Activated T-cell treated with anti-CD3 and anti-CD28 coated beads, Interleukin-2, amount 50 U/mL, for 4 hours (primary cell): ENCODE measurements at regions not wholly inside any gene's neighbourhood (a gene's known extent, or its start where the extent isn't known, plus 50 kb on each side); places are given as distances from the start of the nearest gene placed in this dataset.

Experiments used
- ATAC-seq, 2 donors: fragments of 200-7000 bp; cut with Tn5 transposase; one replicate each; pipeline ENCODE4 v1.10.0; 2021
- DNase-seq: peaks from one replicate; pipeline ENCODE4 v3.0.0-alpha.2; 2020
- H3K27me3 Mint-ChIP-seq: one replicate; pipeline ENCODE4 v1.8.0; 2021; ENCODE audit warnings: low read depth, mixed read lengths
- H3K36me3 Mint-ChIP-seq: one replicate; pipeline ENCODE4 v1.8.0; 2022; ENCODE audit warnings: mixed read lengths; ENCODE audit not compliant: insufficient read depth
- H3K4me1 Mint-ChIP-seq: one replicate; pipeline ENCODE4 v1.8.0; 2021; ENCODE audit warnings: low read depth, mixed read lengths
- H3K4me3 Mint-ChIP-seq: one replicate; pipeline ENCODE4 v1.8.0; 2021; ENCODE audit warnings: mild to moderate bottlenecking, moderate library complexity, mixed read lengths
- H3K9me3 Mint-ChIP-seq: one replicate; pipeline ENCODE4 v1.8.0; 2021; ENCODE audit warnings: mixed read lengths

GRCh38 chr4:32789026-32789608, 2068.9 kb downstream of the PCDH7 start:
- peaks cover 3% of the 10 kb centered on the region for H3K9me3 Mint-ChIP-seq
- no peak for ATAC-seq
- H3K27me3 Mint-ChIP-seq, result no peaks in the 10 kb centered on the region
- H3K4me3 Mint-ChIP-seq, result no peak overlapping the region
- H3K4me1 Mint-ChIP-seq, result no peaks in the 10 kb centered on the region
- no peaks in the 10 kb centered on the region for H3K36me3 Mint-ChIP-seq
- DNase-seq, result no peak

GRCh38 chr4:32790803-32791202, 2070.6 kb downstream of the PCDH7 start:
- no peak for DNase-seq
- Mint-ChIP-seq H3K4me1 (no peaks in the 10 kb centered on the region), H3K36me3 (no peaks in the 10 kb centered on the region), H3K4me3 (no peak overlapping the region), H3K9me3 (peaks cover 3% of the 10 kb centered on the region), H3K27me3 (no peaks in the 10 kb centered on the region)
- no peak for ATAC-seq

DNA sequence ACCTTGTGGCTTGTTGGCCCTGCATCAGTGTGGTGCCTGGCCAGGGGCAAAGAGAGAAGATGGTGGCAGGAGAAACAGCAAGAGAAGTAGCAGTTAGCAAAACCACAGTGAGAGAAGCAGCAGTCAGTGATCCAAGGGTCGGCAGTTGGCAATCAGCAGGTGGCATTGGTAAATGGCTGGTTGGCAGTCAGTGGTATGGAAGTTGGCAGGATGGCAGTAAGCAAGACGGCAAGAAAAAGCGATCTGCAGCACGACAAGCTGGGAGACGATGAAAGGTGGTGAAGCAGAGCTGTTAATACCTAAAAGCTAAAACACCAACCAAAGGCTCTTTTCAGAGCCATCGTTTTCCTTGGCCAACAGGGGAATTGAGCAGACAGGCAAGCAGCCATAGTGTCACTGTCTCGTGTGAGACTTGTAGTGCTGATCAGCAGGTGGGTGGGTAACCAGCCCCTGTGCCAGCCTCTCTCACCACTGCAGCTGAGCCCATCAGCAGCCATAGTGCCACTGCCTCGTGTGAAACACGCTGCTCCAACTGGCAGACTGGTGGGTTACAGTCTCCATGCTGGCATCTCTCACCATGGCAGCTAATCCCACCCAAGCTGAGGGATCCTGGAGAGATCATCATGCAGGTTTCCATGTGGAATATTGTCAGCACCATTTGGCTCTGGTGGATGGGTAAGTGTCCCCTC, 2078.4 kb downstream of the PCDH7 start:
- Mint-ChIP-seq H3K9me3 (peaks cover 3% of the 10 kb centered on the region), H3K4me1 (no peaks in the 10 kb centered on the region), H3K27me3 (no peaks in the 10 kb centered on the region), H3K36me3 (no peaks in the 10 kb centered on the region), H3K4me3 (no peak overlapping the region)
- no peak for DNase-seq
- ATAC-seq, result no peak

- Mint-ChIP-seq H3K9me3 (peaks cover 11% of the 10 kb centered on the region), H3K27me3 (no peaks in the 10 kb centered on the region), H3K4me1 (no peaks in the 10 kb centered on the region), H3K36me3 (no peaks in the 10 kb centered on the region), H3K4me3 (no peak overlapping the region)
- no peak for ATAC-seq
- no peak for DNase-seq
These were observed 2104.2 kb downstream of the PCDH7 start for GRCh38 chr4:32824336-32824735.

GRCh38 chr4:32826169-32826568, 2106.0 kb downstream of the PCDH7 start:
- DNase-seq (no peak), ATAC-seq (no peak)
- Mint-ChIP-seq H3K27me3 (no peaks in the 10 kb centered on the region), H3K4me1 (no peaks in the 10 kb centered on the region), H3K9me3 (peaks cover 11% of the 10 kb centered on the region), H3K36me3 (no peaks in the 10 kb centered on the region), H3K4me3 (no peak overlapping the region)

DNA sequence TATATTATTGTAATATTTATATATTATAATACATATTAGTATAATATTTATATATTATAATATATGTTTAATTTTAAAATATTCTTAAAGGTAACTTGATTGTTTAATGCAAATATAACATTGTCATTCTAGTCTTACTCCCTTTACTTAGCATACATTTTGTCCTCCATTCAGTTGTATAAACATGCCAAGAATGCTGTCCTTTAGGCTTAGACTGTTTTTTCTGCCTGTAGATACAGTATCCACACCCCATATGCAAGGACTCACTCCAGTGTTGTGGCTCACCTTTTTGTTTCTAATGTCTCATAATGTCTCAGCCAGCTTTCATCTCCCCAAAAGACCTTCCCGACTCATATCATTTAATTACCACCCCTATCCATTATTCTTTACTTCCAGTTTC, 2110.0 kb downstream of the PCDH7 start:
- ATAC-seq (no peak), DNase-seq (no peak)
- Mint-ChIP-seq H3K36me3 (no peaks in the 10 kb centered on the region), H3K27me3 (no peaks in the 10 kb centered on the region), H3K4me1 (no peaks in the 10 kb centered on the region), H3K9me3 (peaks cover 3% of the 10 kb centered on the region), H3K4me3 (no peak overlapping the region)

- ATAC-seq (no peak), DNase-seq (no peak)
- Mint-ChIP-seq H3K4me3 (no peak overlapping the region), H3K4me1 (no peaks in the 10 kb centered on the region), H3K9me3 (peaks cover 3% of the 10 kb centered on the region), H3K27me3 (no peaks in the 10 kb centered on the region), H3K36me3 (no peaks in the 10 kb centered on the region)
These were observed 2110.9 kb downstream of the PCDH7 start for GRCh38 chr4:32831104-32831503.

- Mint-ChIP-seq H3K4me1 (no peaks in the 10 kb centered on the region), H3K27me3 (no peaks in the 10 kb centered on the region), H3K4me3 (no peak overlapping the region), H3K9me3 (no peaks in the 10 kb centered on the region), H3K36me3 (no peaks in the 10 kb centered on the region)
- ATAC-seq (no peak), DNase-seq (no peak)
These were observed 2120.5 kb downstream of the PCDH7 start for GRCh38 chr4:32840461-32841189.

DNA sequence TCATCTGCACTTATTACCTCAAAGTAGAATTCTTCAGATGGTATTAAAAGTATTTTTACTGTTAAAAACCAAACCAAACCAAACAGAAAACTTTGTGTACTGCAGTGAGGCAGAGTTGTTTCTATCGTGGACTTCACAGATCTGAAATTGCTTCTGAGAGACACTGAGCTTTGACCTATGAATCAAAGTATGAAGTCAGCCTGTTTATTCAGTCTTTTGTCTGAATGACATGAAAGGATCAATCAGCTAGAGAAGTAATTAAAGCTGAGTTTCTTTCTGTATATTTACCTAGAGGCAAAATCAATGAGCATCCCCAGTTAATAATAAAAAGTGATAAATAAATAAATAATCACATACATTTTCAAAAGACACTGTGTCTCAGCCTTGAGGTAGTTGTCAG, 2121.0 kb downstream of the PCDH7 start:
- Mint-ChIP-seq H3K4me1 (no peaks in the 10 kb centered on the region), H3K36me3 (no peaks in the 10 kb centered on the region), H3K27me3 (no peaks in the 10 kb centered on the region), H3K4me3 (no peak overlapping the region), H3K9me3 (no peaks in the 10 kb centered on the region)
- DNase-seq (no peak), ATAC-seq (no peak)

DNA sequence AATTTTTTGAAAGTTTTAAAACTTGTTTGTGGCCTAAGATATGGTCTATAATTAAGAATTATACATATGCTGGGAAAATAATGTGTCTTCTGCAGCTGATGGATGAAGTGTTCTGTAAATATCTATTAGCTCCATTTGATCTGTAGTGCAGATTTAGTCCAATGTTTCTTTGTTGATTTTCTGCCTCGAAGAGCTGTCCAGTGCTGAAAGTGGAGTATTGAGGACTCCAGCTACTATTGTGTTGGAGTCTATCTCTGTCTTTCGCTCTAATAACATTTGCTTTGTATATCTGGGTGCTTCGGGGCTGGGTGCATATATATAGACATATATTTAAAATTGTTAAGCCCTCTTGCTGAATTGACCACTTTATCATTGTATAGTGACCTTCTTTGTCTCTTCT, 2127.3 kb downstream of the PCDH7 start:
- H3K4me3 Mint-ChIP-seq, result no peak overlapping the region
- no peak for ATAC-seq
- H3K36me3 Mint-ChIP-seq, result no peaks in the 10 kb centered on the region
- H3K4me1 Mint-ChIP-seq, result no peaks in the 10 kb centered on the region
- no peaks in the 10 kb centered on the region for H3K27me3 Mint-ChIP-seq
- no peak for DNase-seq
- peaks cover 7% of the 10 kb centered on the region for H3K9me3 Mint-ChIP-seq

DNA sequence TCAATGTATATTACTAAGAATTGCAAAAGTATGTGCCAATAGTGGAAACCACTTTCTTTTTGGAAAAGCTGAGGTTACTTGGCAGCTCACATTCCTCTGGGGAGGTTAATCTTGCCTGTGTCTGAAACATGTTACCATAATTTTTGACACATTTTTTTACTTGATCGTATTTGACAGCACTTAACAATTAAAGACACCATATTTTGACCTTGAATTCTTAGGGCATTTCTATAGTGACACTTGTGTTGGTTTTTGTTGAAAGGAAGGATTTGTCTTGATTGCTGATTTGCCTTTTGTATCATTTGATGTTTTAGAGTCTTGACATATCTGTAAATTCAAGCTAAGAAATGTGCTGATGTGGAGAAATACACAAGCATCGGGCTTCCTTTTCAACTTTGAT, 2135.5 kb downstream of the PCDH7 start:
- peaks cover 7% of the 10 kb centered on the region for H3K9me3 Mint-ChIP-seq
- ATAC-seq, result no peak

GRCh38 chr4:32858361-32858760, 2138.2 kb downstream of the PCDH7 start:
- H3K4me1 Mint-ChIP-seq, result no peaks in the 10 kb centered on the region
- DNase-seq (no peak), ATAC-seq (no peak)
- peaks cover 7% of the 10 kb centered on the region for H3K9me3 Mint-ChIP-seq
- no peaks in the 10 kb centered on the region for H3K27me3 Mint-ChIP-seq
- no peak overlapping the region for H3K4me3 Mint-ChIP-seq
- H3K36me3 Mint-ChIP-seq, result no peaks in the 10 kb centered on the region

More for the DNA sequence above, 2135.5 kb downstream of the PCDH7 start:
- no peak overlapping the region for H3K4me3 Mint-ChIP-seq
- no peaks in the 10 kb centered on the region for H3K36me3 Mint-ChIP-seq
- no peak for DNase-seq
- no peaks in the 10 kb centered on the region for H3K4me1 Mint-ChIP-seq
- no peaks in the 10 kb centered on the region for H3K27me3 Mint-ChIP-seq

DNA sequence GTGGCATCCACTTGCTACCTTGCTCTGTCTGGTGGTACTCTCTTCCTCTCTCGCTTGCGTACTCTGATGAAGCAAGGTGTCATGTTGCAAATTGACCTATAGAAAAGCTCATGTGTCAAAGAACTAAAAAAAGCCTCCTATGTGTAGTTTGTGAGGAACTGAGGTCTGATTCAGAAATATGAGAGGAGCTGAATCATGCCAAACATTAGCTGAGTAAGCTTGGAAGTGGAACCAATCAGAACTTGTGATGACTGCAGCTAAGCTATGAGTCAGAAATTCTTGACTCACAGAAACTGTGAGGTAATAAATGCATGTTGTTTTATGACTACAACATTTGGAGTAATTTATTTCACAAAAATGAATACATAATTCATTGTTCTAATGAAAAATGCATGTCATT, 2138.8 kb downstream of the PCDH7 start:
- DNase-seq (no peak), ATAC-seq (peak in 1 of 2 donors; percentile 7)
- no peak overlapping the region for H3K4me3 Mint-ChIP-seq

GRCh38 chr4:32864713-32865351, 2144.7 kb downstream of the PCDH7 start:
- H3K9me3 Mint-ChIP-seq, result peaks cover 13% of the 10 kb centered on the region
- H3K4me3 Mint-ChIP-seq, result no peak overlapping the region
- DNase-seq, result no peak
- no peak for ATAC-seq
- H3K27me3 Mint-ChIP-seq, result no peaks in the 10 kb centered on the region
- H3K4me1 Mint-ChIP-seq, result no peaks in the 10 kb centered on the region
- H3K36me3 Mint-ChIP-seq, result no peaks in the 10 kb centered on the region

More for the DNA sequence above, 2138.8 kb downstream of the PCDH7 start:
- Mint-ChIP-seq H3K27me3 (no peaks in the 10 kb centered on the region), H3K4me1 (no peaks in the 10 kb centered on the region), H3K36me3 (no peaks in the 10 kb centered on the region), H3K9me3 (peaks cover 7% of the 10 kb centered on the region)
